GM18507 (cell line): ENCODE measurements at regions not wholly inside any gene's neighbourhood (a gene's known extent, or its start where the extent isn't known, plus 50 kb on each side); places are given as distances from the start of the nearest gene placed in this dataset.

Source experiments
- DNase-seq: peaks from one replicate; pipeline ENCODE4 v3.0.0; 2011; ENCODE audit warnings: low read depth; ENCODE audit not compliant: insufficient read length; ENCODE audit errors: extremely low spot score
- FAIRE-seq: peaks from 2 replicates; lab custom pipeline; 2011; peaks lifted over from hg19 to GRCh38; lab: Jason Lieb, UNC

- DNase-seq (no peak), FAIRE-seq (no peak)
These were observed 157.8 kb upstream of the TMEM161B start for GRCh38 chr5:88426441-88426840.

GRCh38 chr5:88425124-88425523 is 156.5 kb upstream of the TMEM161B start:
- DNase-seq (no peak), FAIRE-seq (no peak)

- DNase-seq, result no peak
- FAIRE-seq, result no peak
These were observed 151.3 kb upstream of the TMEM161B start for GRCh38 chr5:88419931-88420330.

GRCh38 chr5:88407341-88407740 is 138.7 kb upstream of the TMEM161B start:
- no peak for FAIRE-seq
- DNase-seq, result no peak

- no peak for DNase-seq
- no peak for FAIRE-seq
These were observed 137.1 kb upstream of the TMEM161B start for GRCh38 chr5:88405783-88406182.

- FAIRE-seq (no peak), DNase-seq (no peak)
These were observed 135.8 kb upstream of the TMEM161B start for GRCh38 chr5:88404405-88404804.

- FAIRE-seq (no peak), DNase-seq (no peak)
These were observed 133.0 kb upstream of the TMEM161B start for GRCh38 chr5:88401686-88402085.

- FAIRE-seq (no peak), DNase-seq (no peak)
These were observed 132.6 kb upstream of the TMEM161B start for GRCh38 chr5:88401228-88401627.

- FAIRE-seq (no peak), DNase-seq (no peak)
These were observed 130.9 kb upstream of the TMEM161B start for GRCh38 chr5:88399561-88399960.

GRCh38 chr5:88398316-88398715 is 129.7 kb upstream of the TMEM161B start:
- no peak for DNase-seq
- no peak for FAIRE-seq

- DNase-seq (no peak), FAIRE-seq (no peak)
These were observed 128.2 kb upstream of the TMEM161B start for GRCh38 chr5:88396751-88397281.

- no peak for DNase-seq
- FAIRE-seq, result no peak
These were observed 127.4 kb upstream of the TMEM161B start for GRCh38 chr5:88396000-88396535.

GRCh38 chr5:88395264-88395663 is 126.6 kb upstream of the TMEM161B start:
- FAIRE-seq (no peak), DNase-seq (no peak)

- FAIRE-seq, result no peak
- no peak for DNase-seq
These were observed 126.0 kb upstream of the TMEM161B start for GRCh38 chr5:88394536-88395175.

- DNase-seq (no peak), FAIRE-seq (no peak)
These were observed 125.3 kb upstream of the TMEM161B start for GRCh38 chr5:88393716-88394535.

- FAIRE-seq, result no peak
- no peak for DNase-seq
These were observed 124.4 kb upstream of the TMEM161B start for GRCh38 chr5:88393042-88393441.

- no peak for DNase-seq
- no peak for FAIRE-seq
These were observed 123.3 kb upstream of the TMEM161B start for GRCh38 chr5:88391991-88392390.

- DNase-seq (no peak), FAIRE-seq (no peak)
These were observed 122.5 kb upstream of the TMEM161B start for GRCh38 chr5:88391116-88391515.

- DNase-seq (no peak), FAIRE-seq (no peak)
These were observed 121.8 kb upstream of the TMEM161B start for GRCh38 chr5:88390481-88390880.

- FAIRE-seq, result no peak
These were observed 121.4 kb upstream of the TMEM161B start for GRCh38 chr5:88390096-88390441.

More at GRCh38 chr5:88390096-88390441, 121.4 kb upstream of the TMEM161B start:
- DNase-seq, result no peak
